ENCODE measurements at regions not wholly inside any gene's neighbourhood (a gene's known extent, or its start where the extent isn't known, plus 50 kb on each side); places are given as distances from the start of the nearest gene placed in this dataset.

DNA sequence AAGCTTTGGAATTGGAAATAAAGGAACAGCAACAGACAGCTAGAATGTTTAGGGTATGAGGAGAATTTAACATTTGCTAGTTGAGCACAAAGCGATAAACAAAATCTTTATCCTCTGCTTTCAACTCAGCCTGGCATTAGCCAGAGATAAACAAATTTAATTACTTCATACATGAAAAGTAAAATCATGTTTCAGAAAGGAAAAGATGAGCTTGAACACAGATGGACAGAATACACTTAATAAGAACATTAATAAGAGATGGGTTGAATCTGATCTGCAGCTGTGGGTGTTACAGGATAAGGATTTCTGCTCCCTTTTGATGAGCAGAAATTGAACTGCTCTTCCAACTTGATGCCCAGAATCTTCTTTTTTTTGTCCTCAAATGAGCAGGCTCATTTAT is 275.2 kb downstream of the CSNK1G3 start:
- Histone ChIP-seq H3K9me3 (ENCODE audit: control insufficient read depth in 1 of 2, insufficient read depth in 1 of 2, low read depth in 1 of 2, low read length in 2 of 2) (peaks cover 0 to 5% of the 10 kb centered on the region in 2 experiments; a peak in 2 of 4 replicates), H3K9me2 (ENCODE audit: insufficient read depth) (no peaks in the 10 kb centered on the region), H3K4me3 (replicated peaks in 1 of 2; ENCODE audit: low read depth in 1 of 2, low read length in 2 of 2) (no peak overlapping the region), H3K27ac (ENCODE audit: low read depth, low read length) (no peak overlapping the region), H4K20me1 (ENCODE audit: insufficient read depth) (no peaks in the 10 kb centered on the region), H2AFZ (ENCODE audit: low read depth, low read length, poor library complexity, severe bottlenecking) (no peak overlapping the region), H3K4me1 (ENCODE audit: control insufficient read depth in 1 of 2, insufficient read depth in 2 of 2, low read length in 2 of 2) (no peaks in the 10 kb centered on the region), H3K27me3 (ENCODE audit: insufficient read depth, low read length) (no peaks in the 10 kb centered on the region), H3K9ac (ENCODE audit: low read length) (no peak overlapping the region), H3K79me2 (ENCODE audit: insufficient read depth, low read length) (no peaks in the 10 kb centered on the region), H3K36me3 (ENCODE audit: control insufficient read depth in 1 of 2, insufficient read depth in 2 of 2, low read length in 2 of 2) (no peaks in the 10 kb centered on the region), H3K4me2 (ENCODE audit: low read length) (no peak overlapping the region)
- ATAC-seq (no peak), DNase-seq (ENCODE audit: low read depth, low spot score) (no peak)
- ChIA-PET CTCF (no interaction called here), RAD21 (ENCODE audit: low non-redundant PET in 1 of 2, low total read pairs in 2 of 2, uncharacterized antibody in 2 of 2, unreplicated experiment in 2 of 2) (no interaction called here), POLR2A (no interaction called here)
- intact Hi-C loops (cut with micrococcal nuclease): no loop called here
- no TSS peak for BruUV-seq (replicated peaks)
- TF ChIP-seq EGR1 (IDR thresholded peaks at IDR 0.05; ENCODE audit: low read depth): no peak
- TF ChIP-seq FOSL1 (IDR thresholded peaks at IDR 0.05; ENCODE audit: low read depth): no peak
- TF ChIP-seq ZNF274 (IDR thresholded peaks at IDR 0.05; ENCODE audit: low read depth, low read length): no peak
- TF ChIP-seq, protein P1, sequence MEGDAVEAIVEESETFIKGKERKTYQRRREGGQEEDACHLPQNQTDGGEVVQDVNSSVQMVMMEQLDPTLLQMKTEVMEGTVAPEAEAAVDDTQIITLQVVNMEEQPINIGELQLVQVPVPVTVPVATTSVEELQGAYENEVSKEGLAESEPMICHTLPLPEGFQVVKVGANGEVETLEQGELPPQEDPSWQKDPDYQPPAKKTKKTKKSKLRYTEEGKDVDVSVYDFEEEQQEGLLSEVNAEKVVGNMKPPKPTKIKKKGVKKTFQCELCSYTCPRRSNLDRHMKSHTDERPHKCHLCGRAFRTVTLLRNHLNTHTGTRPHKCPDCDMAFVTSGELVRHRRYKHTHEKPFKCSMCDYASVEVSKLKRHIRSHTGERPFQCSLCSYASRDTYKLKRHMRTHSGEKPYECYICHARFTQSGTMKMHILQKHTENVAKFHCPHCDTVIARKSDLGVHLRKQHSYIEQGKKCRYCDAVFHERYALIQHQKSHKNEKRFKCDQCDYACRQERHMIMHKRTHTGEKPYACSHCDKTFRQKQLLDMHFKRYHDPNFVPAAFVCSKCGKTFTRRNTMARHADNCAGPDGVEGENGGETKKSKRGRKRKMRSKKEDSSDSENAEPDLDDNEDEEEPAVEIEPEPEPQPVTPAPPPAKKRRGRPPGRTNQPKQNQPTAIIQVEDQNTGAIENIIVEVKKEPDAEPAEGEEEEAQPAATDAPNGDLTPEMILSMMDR (IDR thresholded peaks at IDR 0.05 in 2 of 3, conservative IDR thresholded peaks at IDR 0.05 in 1 of 3; ENCODE audit: borderline replicate concordance in 1 of 3, insufficient read depth in 1 of 3, low read depth in 2 of 3, low read length in 2 of 3): no peak
- no peak for TF ChIP-seq YY1 (IDR thresholded peaks at IDR 0.05; ENCODE audit: extremely low read depth, insufficient replicate concordance, low read depth, low read length)
- no peak for TF ChIP-seq CBX3 (IDR thresholded peaks at IDR 0.05; ENCODE audit: low read depth)
- TF ChIP-seq POLR2AphosphoS5 (IDR thresholded peaks at IDR 0.05; ENCODE audit: low read depth, low read length): no peak
- no peak for TF ChIP-seq RAD21 (IDR thresholded peaks at IDR 0.05; ENCODE audit: low read depth)
- TF ChIP-seq POLR2A (IDR thresholded peaks at IDR 0.05; ENCODE audit: borderline replicate concordance, extremely low read depth, insufficient read depth, insufficient read length): no peak
- no peak for TF ChIP-seq JUND (IDR thresholded peaks at IDR 0.05)
- no peak for TF ChIP-seq ZBTB33 (IDR thresholded peaks at IDR 0.05; ENCODE audit: extremely low read depth, insufficient replicate concordance, low read length)
- TF ChIP-seq SRF (IDR thresholded peaks at IDR 0.05; ENCODE audit: low read depth): no peak
- no peak for TF ChIP-seq EZH2 (IDR thresholded peaks at IDR 0.05)
- TF ChIP-seq ELF1 (IDR thresholded peaks at IDR 0.05; ENCODE audit: borderline replicate concordance, low read depth): no peak

Data from HCT116 (cell line).